ENCODE measurements at regions not wholly inside any gene's neighbourhood (a gene's known extent, or its start where the extent isn't known, plus 50 kb on each side); places are given as distances from the start of the nearest gene placed in this dataset.

- TF ChIP-seq CTCF (IDR thresholded peaks at IDR 0.05; ENCODE audit: borderline replicate concordance, extremely low read depth, low read length, poor library complexity, severe bottlenecking) (no peak), EZH2 (IDR thresholded peaks at IDR 0.05; ENCODE audit: borderline replicate concordance, low read depth, low read length, severe bottlenecking) (no peak)
Observed at GRCh38 chr7:12766416-12766815, 79.0 kb downstream of the ARL4A start.

Measured in DND-41 (cell line).